ENCODE measurements at regions not wholly inside any gene's neighbourhood (a gene's known extent, or its start where the extent isn't known, plus 50 kb on each side); places are given as distances from the start of the nearest gene placed in this dataset.

- TF ChIP-seq MAX (IDR thresholded peaks at IDR 0.05; ENCODE audit: insufficient read depth, insufficient read length), result no peak
- TF ChIP-seq CTCF (IDR thresholded peaks at IDR 0.05; ENCODE audit: extremely low read depth in 1 of 2, insufficient read depth in 1 of 2, low read depth in 1 of 2, low read length in 2 of 2), result no peak
- TF ChIP-seq EZH2 (IDR thresholded peaks at IDR 0.05; ENCODE audit: borderline replicate concordance, low read depth, low read length, severe bottlenecking), result no peak
- TF ChIP-seq POLR2AphosphoS5 (IDR thresholded peaks at IDR 0.05; ENCODE audit: insufficient read depth, low read depth, low read length), result no peak
- no peak for TF ChIP-seq POLR2A (IDR thresholded peaks at IDR 0.05; ENCODE audit: low read depth, low read length)
- no peak for TF ChIP-seq FOS (IDR thresholded peaks at IDR 0.05; ENCODE audit: borderline replicate concordance, insufficient read depth, low read length)
- no peak for TF ChIP-seq JUN (IDR thresholded peaks at IDR 0.05; ENCODE audit: borderline replicate concordance, insufficient read depth, insufficient read length, low read depth)
- TF ChIP-seq MYC (IDR thresholded peaks at IDR 0.05; ENCODE audit: low read depth, low read length), result no peak
- TF ChIP-seq GATA2 (IDR thresholded peaks at IDR 0.05; ENCODE audit: insufficient read depth, insufficient read length, low read depth, low read length), result no peak
Observed at GRCh38 chr15:79677241-79677640, 219.6 kb downstream of the MTHFS start.

Data from endothelial cell of umbilical vein (primary cell).